IMR-90 (cell line): ENCODE measurements at regions not wholly inside any gene's neighbourhood (a gene's known extent, or its start where the extent isn't known, plus 50 kb on each side); places are given as distances from the start of the nearest gene placed in this dataset.

ENCODE experiments used
- ATAC-seq: fragments of 200-7000 bp; cut with Tn5 transposase; 2 replicates; pipeline ENCODE4 v1.9.1; 2020; ENCODE audit warnings: low read depth, mild to moderate bottlenecking, moderate library complexity
- BruUV-seq: library from RNA; stranded (reverse); fragments of 400-500 nt; replicated peaks from 2 replicates; lab custom pipeline; 2021; lab: Mats Ljungman, UMichigan
- CTCF ChIA-PET: fragments of 300-600 bp; formaldehyde crosslinking; extraction: SDS; loops from one replicate; lab custom pipeline; 2021; ENCODE audit warnings: antibody characterized with exemption; lab: Yijun Ruan, JAX
- POLR2A ChIA-PET: fragments of 300-600 bp; sonication (Branson Sonifier 250); formaldehyde crosslinking; loops from one replicate; lab custom pipeline; 2022; ENCODE audit warnings: antibody characterized with exemption; ENCODE audit not compliant: unreplicated experiment; lab: Charles Lee
- DNase-seq: peaks from one replicate; pipeline ENCODE4 v3.0.0; 2013
- H2AFZ ChIP-seq: replicated peaks from 2 replicates; pipeline ENCODE3; 2013; ENCODE audit warnings: low read length, mild to moderate bottlenecking; ENCODE audit not compliant: poor library complexity
- H2AK5ac ChIP-seq: 2 replicates; pipeline ENCODE4 v1.6.1; 2013; ENCODE audit warnings: low read depth, low read length, inconsistent platforms
- H2AK9ac ChIP-seq: replicated peaks from 2 replicates; pipeline ENCODE3; 2013; ENCODE audit warnings: mild to moderate bottlenecking, low read depth, low read length, moderate library complexity; ENCODE audit not compliant: poor library complexity
- H2BK120ac ChIP-seq: 2 replicates; pipeline ENCODE4 v1.6.1; 2013; ENCODE audit warnings: low read depth, low read length, inconsistent platforms
- H2BK15ac ChIP-seq: 3 replicates; pipeline ENCODE4 v1.6.1; 2013; ENCODE audit warnings: low read depth, low read length, inconsistent platforms
- H2BK20ac ChIP-seq: 2 replicates; pipeline ENCODE4 v1.6.1; 2013; ENCODE audit warnings: low read depth, mild to moderate bottlenecking, inconsistent platforms, low read length, moderate library complexity
- H2BK5ac ChIP-seq: 2 replicates; pipeline ENCODE4 v1.6.1; 2013; ENCODE audit warnings: mild to moderate bottlenecking, low read depth, low read length, inconsistent platforms; ENCODE audit not compliant: poor library complexity, severe bottlenecking
- H3K14ac ChIP-seq: replicated peaks from 2 replicates; pipeline ENCODE4 v1.6.1; 2013; ENCODE audit warnings: low read depth, low read length, inconsistent platforms
- H3K18ac ChIP-seq: 2 replicates; pipeline ENCODE4 v1.6.1; 2013; ENCODE audit warnings: low read depth, low read length, control low read depth
- H3K23ac ChIP-seq: 2 replicates; pipeline ENCODE4 v1.6.1; 2013; ENCODE audit warnings: low read depth, low read length, inconsistent platforms
- H3K27ac ChIP-seq: 2 replicates; pipeline ENCODE4 v1.5.1; 2013; ENCODE audit warnings: mild to moderate bottlenecking, control low read depth, low read length; ENCODE audit not compliant: insufficient read depth
- H3K27me3 ChIP-seq: 2 replicates; pipeline ENCODE4 v1.6.1; 2013; ENCODE audit warnings: low read length; ENCODE audit not compliant: control insufficient read depth, insufficient read depth
- H3K36me3 ChIP-seq: 2 replicates; pipeline ENCODE4 v1.6.1; 2013; ENCODE audit warnings: low read length, mixed read lengths; ENCODE audit not compliant: control insufficient read depth, insufficient read depth
- H3K4ac ChIP-seq: 2 replicates; pipeline ENCODE4 v1.6.1; 2013; ENCODE audit warnings: low read depth, low read length, inconsistent platforms
- H3K4me1 ChIP-seq: 2 replicates; pipeline ENCODE4 v1.6.1; 2013; ENCODE audit warnings: low read length, mixed read lengths; ENCODE audit not compliant: control insufficient read depth, insufficient read depth
- H3K4me2 ChIP-seq: 2 replicates; pipeline ENCODE4 v1.6.1; 2013; ENCODE audit warnings: low read depth, mild to moderate bottlenecking, control low read depth, low read length, moderate library complexity
- H3K4me3 ChIP-seq: 2 replicates; pipeline ENCODE4 v1.5.1; 2013; ENCODE audit warnings: low read depth, mild to moderate bottlenecking, control low read depth, low read length, moderate library complexity; ENCODE audit not compliant: insufficient read depth
- H3K56ac ChIP-seq: 2 replicates; pipeline ENCODE4 v1.6.1; 2013; ENCODE audit warnings: low read length, inconsistent platforms; ENCODE audit not compliant: insufficient read depth; ENCODE audit errors: extremely low read depth
- H3K79me1 ChIP-seq, 2 experiments: 2 replicates each; pipeline ENCODE4 v1.6.1; 2013; ENCODE audit warnings: low read length in 2 of 2, inconsistent platforms in 1 of 2, low read depth in 1 of 2
- H3K9ac ChIP-seq: 2 replicates; pipeline ENCODE4 v1.6.1; 2013; ENCODE audit warnings: low read depth, low read length, control low read depth
- H3K9me1 ChIP-seq: 2 replicates; pipeline ENCODE4 v1.6.1; 2013; ENCODE audit warnings: low read length, inconsistent platforms; ENCODE audit not compliant: insufficient read depth
- H3K9me3 ChIP-seq: 2 replicates; pipeline ENCODE4 v1.6.1; 2013; ENCODE audit warnings: low read length; ENCODE audit not compliant: control insufficient read depth, insufficient read depth
- H4K20me1 ChIP-seq: 2 replicates; pipeline ENCODE4 v1.6.1; 2013; ENCODE audit warnings: low read length, inconsistent platforms; ENCODE audit not compliant: insufficient read depth
- H4K5ac ChIP-seq: 2 replicates; pipeline ENCODE4 v1.6.1; 2013; ENCODE audit warnings: mild to moderate bottlenecking, low read depth, low read length, control low read depth
- H4K8ac ChIP-seq, 2 experiments: 2 replicates each; pipeline ENCODE4 v1.6.1; 2013; ENCODE audit warnings: low read depth in 2 of 2, low read length in 2 of 2, control low read depth in 1 of 2, inconsistent platforms in 1 of 2
- H4K91ac ChIP-seq: 2 replicates; pipeline ENCODE4 v1.6.1; 2013; ENCODE audit warnings: low read depth, low read length, inconsistent platforms; ENCODE audit not compliant: insufficient read depth
- CEBPB ChIP-seq: IDR thresholded peaks from 2 replicates; pipeline ENCODE4 v1.6.1; 2012; ENCODE audit warnings: low read depth, low read length, improper control_type of control experiment
- FOS ChIP-seq: fragments of 150-350 bp; IDR thresholded peaks from 2 replicates; pipeline ENCODE4 v1.6.1; 2016; ENCODE audit warnings: low read depth, low read length
- RFX5 ChIP-seq: IDR thresholded peaks from 2 replicates; pipeline ENCODE4 v1.8.0; 2012; ENCODE audit warnings: low read depth, mild to moderate bottlenecking, low read length, moderate library complexity
- SMC3 ChIP-seq: fragments of 150-350 bp; IDR thresholded peaks from 2 replicates; pipeline ENCODE4 v1.6.1; 2016; ENCODE audit warnings: low read depth, mild to moderate bottlenecking, antibody characterized with exemption, low read length, moderate library complexity
- WGBS, 2 experiments: methylation state at CpG; one replicate each; pipeline versions ENCODE4 v1.1.5 to v1.1.7; 2013; ENCODE audit warnings: missing lambda C conversion rate in 2 of 2; ENCODE audit not compliant: insufficient read length in 1 of 2; ENCODE audit errors: extremely low coverage in 2 of 2; 5-methylcytosine and 5-hydroxymethylcytosine counted together
- dilution Hi-C: fragments of 300-500 bp; cut with HindIII; formaldehyde crosslinking; loops from one replicate; pipeline ENCODE4 v1.14.3; 2018; ENCODE audit warnings: low sequenced_read_pairs; ENCODE audit not compliant: unreplicated experiment
- in situ Hi-C: fragments of 300-500 bp; cut with MboI; formaldehyde crosslinking; loops from 3 replicates; pipeline ENCODE4 v1.14.3; 2019; ENCODE audit warnings: low sequenced_read_pairs, inconsistent platforms, mixed read lengths
- intact Hi-C: fragments of 100-400 bp; cut with micrococcal nuclease; formaldehyde crosslinking; loops from 2 replicates; pipeline ENCODE4 v1.10.0; 2022

DNA sequence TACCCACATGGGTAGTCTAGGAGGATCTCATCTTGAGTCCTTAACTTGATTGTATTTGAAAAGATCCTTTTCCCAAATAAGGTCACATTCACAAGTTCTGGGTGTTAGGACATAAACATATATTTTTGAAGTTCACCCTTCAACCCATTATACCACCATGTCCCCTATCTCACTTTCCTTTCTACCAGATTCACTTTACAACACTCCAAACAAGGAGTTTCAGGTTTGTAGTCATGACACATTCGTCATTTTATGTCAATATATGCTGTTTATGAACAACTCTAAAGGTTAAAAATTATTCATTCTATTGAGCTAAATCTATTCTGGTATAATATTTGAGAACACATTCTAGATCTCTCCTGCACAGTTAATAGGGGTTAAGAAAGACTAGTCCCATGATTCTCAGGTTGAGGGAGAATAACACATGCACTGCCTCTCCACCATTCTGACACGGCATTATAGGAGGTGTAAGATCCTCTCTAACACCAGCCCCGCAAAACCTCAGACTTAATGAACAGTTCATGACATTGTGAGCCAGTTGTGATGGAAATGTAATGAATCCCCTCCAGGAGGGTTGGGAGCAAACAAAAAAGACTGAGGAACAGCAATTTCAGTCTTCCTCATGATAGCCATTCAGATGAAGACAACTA, 72.0 kb upstream of the PSMA6 start:
- H2AK9ac ChIP-seq: no peak overlapping the region
- H2BK15ac ChIP-seq: no peak overlapping the region
- no peak overlapping the region for H2AK5ac ChIP-seq
- no peak overlapping the region for H2AFZ ChIP-seq
- peaks cover 3% of the 10 kb centered on the region; the same call in 1 of the 2 replicates for H3K4me1 ChIP-seq
- H3K4me3 ChIP-seq: no peak overlapping the region
- no TSS peak for BruUV-seq
- no peaks in the 10 kb centered on the region for H3K27me3 ChIP-seq
- no peak overlapping the region for H3K23ac ChIP-seq
- H3K79me1 ChIP-seq: peaks cover 0 to 11% of the 10 kb centered on the region in 2 experiments; a peak in 1 of 4 replicates
- intact Hi-C loops: no loop called here
- no peak overlapping the region for H3K14ac ChIP-seq
- ChIA-PET POLR2A (no interaction called here), CTCF (no interaction called here)
- no peak overlapping the region for H2BK120ac ChIP-seq
- ATAC-seq: no peak
- no peak overlapping the region for H2BK20ac ChIP-seq
- no peak overlapping the region for H4K5ac ChIP-seq
- H2BK5ac ChIP-seq: no peak overlapping the region
- no peak overlapping the region for H4K91ac ChIP-seq
- no peak overlapping the region for H3K18ac ChIP-seq
- H3K56ac ChIP-seq: no peak overlapping the region
- H3K27ac ChIP-seq: no peak overlapping the region
- no peak overlapping the region for H3K9ac ChIP-seq
- no peaks in the 10 kb centered on the region for H4K20me1 ChIP-seq
- no peak overlapping the region; the same call in 1 of the 2 replicates for H3K4ac ChIP-seq
- in situ Hi-C loops: no loop called here
- dilution Hi-C loops: no loop called here
- TF ChIP-seq CEBPB (no peak), FOS (no peak), SMC3 (no peak), RFX5 (no peak)
- no peaks in the 10 kb centered on the region for H3K36me3 ChIP-seq
- DNase-seq: no peak
- no peak overlapping the region for H4K8ac ChIP-seq
- H3K4me2 ChIP-seq: no peak overlapping the region
- peaks cover 5% of the 10 kb centered on the region; the same call in 1 of the 2 replicates for H3K9me1 ChIP-seq
- H3K9me3 ChIP-seq: no peaks in the 10 kb centered on the region
- no CpG with 5 or more reads among the region's 3 CpGs for WGBS, 2 experiments
